PC-3 (cell line): ENCODE measurements at regions not wholly inside any gene's neighbourhood (a gene's known extent, or its start where the extent isn't known, plus 50 kb on each side); places are given as distances from the start of the nearest gene placed in this dataset.

ENCODE experiments used
- EZH2 ChIP-seq: fragments of 300-600 bp; sonication (generic); IDR thresholded peaks from one replicate; pipeline ENCODE4 v1.6.1; 2017; ENCODE audit warnings: antibody characterized with exemption, mild to moderate bottlenecking, low read length; ENCODE audit not compliant: unreplicated experiment
- TF ChIP-seq, protein P1 (sequence below): fragments of 300-600 bp; sonication (generic); conservative IDR thresholded peaks from 2 replicates; pipeline ENCODE4 v1.5.1; 2017; ENCODE audit warnings: antibody characterized with exemption, low read depth, mild to moderate bottlenecking, low read length

DNA sequence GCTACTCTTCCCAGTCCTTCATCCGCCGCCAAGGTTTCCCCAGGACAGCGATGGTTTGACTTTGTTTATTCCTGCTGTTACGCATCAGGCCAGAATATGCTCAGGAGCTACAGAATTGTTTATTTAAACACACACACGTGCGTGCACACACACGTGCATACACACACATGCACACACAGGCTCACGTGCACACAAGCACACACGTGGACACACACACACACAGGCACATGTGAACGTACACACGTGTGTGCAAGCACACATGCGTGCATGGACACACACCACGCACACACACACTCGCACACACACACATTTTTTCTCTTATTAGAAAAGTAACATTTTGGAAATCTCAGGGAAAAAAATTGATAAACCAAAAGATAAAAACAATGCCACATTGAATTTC, 64.6 kb upstream of the UST start:
- TF ChIP-seq, protein P1, sequence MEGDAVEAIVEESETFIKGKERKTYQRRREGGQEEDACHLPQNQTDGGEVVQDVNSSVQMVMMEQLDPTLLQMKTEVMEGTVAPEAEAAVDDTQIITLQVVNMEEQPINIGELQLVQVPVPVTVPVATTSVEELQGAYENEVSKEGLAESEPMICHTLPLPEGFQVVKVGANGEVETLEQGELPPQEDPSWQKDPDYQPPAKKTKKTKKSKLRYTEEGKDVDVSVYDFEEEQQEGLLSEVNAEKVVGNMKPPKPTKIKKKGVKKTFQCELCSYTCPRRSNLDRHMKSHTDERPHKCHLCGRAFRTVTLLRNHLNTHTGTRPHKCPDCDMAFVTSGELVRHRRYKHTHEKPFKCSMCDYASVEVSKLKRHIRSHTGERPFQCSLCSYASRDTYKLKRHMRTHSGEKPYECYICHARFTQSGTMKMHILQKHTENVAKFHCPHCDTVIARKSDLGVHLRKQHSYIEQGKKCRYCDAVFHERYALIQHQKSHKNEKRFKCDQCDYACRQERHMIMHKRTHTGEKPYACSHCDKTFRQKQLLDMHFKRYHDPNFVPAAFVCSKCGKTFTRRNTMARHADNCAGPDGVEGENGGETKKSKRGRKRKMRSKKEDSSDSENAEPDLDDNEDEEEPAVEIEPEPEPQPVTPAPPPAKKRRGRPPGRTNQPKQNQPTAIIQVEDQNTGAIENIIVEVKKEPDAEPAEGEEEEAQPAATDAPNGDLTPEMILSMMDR, result no peak
- TF ChIP-seq EZH2, result no peak
